HEK293 (cell line): ENCODE measurements at regions not wholly inside any gene's neighbourhood (a gene's known extent, or its start where the extent isn't known, plus 50 kb on each side); places are given as distances from the start of the nearest gene placed in this dataset.

Source experiments
- CTCF ChIA-PET: fragments of 350-600 bp; formaldehyde crosslinking; extraction: SDS; loops from one replicate; lab custom pipeline; 2021; ENCODE audit warnings: antibody characterized with exemption; lab: Yijun Ruan, JAX
- POLR2A ChIA-PET: fragments of 300-600 bp; formaldehyde crosslinking; extraction: SDS; loops from one replicate; lab custom pipeline; 2020; ENCODE audit warnings: antibody characterized with exemption, inconsistent platforms; lab: Yijun Ruan, JAX
- H3K27ac ChIP-seq: fragments of 200-500 bp; sonication (Bioruptor generic); 2 replicates; pipeline ENCODE4 v1.5.1; 2014; ENCODE audit warnings: low read depth, low read length, control low read depth, inconsistent platforms; ENCODE audit errors: extremely low read depth
- H3K36me3 ChIP-seq, 2 experiments: fragments of 200-500 bp in 1 of 2; sonication (Bioruptor generic) in 1 of 2; 1 replicate in 1 of 2; 2 replicates in 1 of 2; pipeline ENCODE4 v1.5.1; 2014 to 2017; ENCODE audit warnings: inconsistent platforms in 2 of 2, low read length in 2 of 2; ENCODE audit not compliant: control insufficient read depth in 2 of 2, insufficient read depth in 1 of 2
- H3K4me1 ChIP-seq: fragments of 200-500 bp; sonication (Bioruptor generic); 2 replicates; pipeline ENCODE4 v1.5.1; 2014; ENCODE audit warnings: mild to moderate bottlenecking, low read length, inconsistent platforms; ENCODE audit not compliant: control insufficient read depth, insufficient read depth
- H3K4me3 ChIP-seq: 2 replicates; pipeline ENCODE4 v1.5.1; 2011; ENCODE audit warnings: low read depth, mild to moderate bottlenecking, control low read depth, low read length, moderate library complexity
- H3K9me3 ChIP-seq: fragments of 200-500 bp; sonication (Bioruptor generic); 2 replicates; pipeline ENCODE4 v1.5.1; 2014; ENCODE audit warnings: low read depth, low read length, inconsistent platforms; ENCODE audit not compliant: control insufficient read depth, insufficient read depth
- GLIS1 ChIP-seq: fragments of 450-650 bp; formaldehyde crosslinking; IDR thresholded peaks from 2 replicates; pipeline ENCODE4 v1.5.1; 2016; ENCODE audit warnings: missing biosample characterization, missing genetic modification characterization
- HOXA7 ChIP-seq: sonication (generic); formaldehyde crosslinking; IDR thresholded peaks from 2 replicates; pipeline ENCODE4 v1.8.1; 2022; ENCODE audit warnings: missing genetic modification reagents, borderline replicate concordance
- OSR2 ChIP-seq: fragments of 450-650 bp; formaldehyde crosslinking; IDR thresholded peaks from 2 replicates; pipeline ENCODE4 v1.5.1; 2016; ENCODE audit warnings: missing biosample characterization, missing genetic modification characterization
- RBAK ChIP-seq: fragments of 450-650 bp; formaldehyde crosslinking; IDR thresholded peaks from 2 replicates; pipeline ENCODE4 v1.5.1; 2016; ENCODE audit warnings: missing biosample characterization, missing genetic modification characterization
- SCRT1 ChIP-seq: fragments of 450-650 bp; formaldehyde crosslinking; IDR thresholded peaks from 2 replicates; pipeline ENCODE4 v1.5.1; 2016; ENCODE audit warnings: missing biosample characterization, missing genetic modification characterization, borderline replicate concordance
- ZBTB11 ChIP-seq: fragments of 450-650 bp; formaldehyde crosslinking; conservative IDR thresholded peaks from 2 replicates; pipeline ENCODE4 v1.5.1; 2016; ENCODE audit warnings: low read depth, missing biosample characterization, missing genetic modification characterization
- ZBTB7A ChIP-seq: fragments of 450-650 bp; formaldehyde crosslinking; IDR thresholded peaks from 2 replicates; pipeline ENCODE4 v1.5.1; 2016; ENCODE audit warnings: low read depth, missing biosample characterization, missing genetic modification characterization
- ZBTB8A ChIP-seq: fragments of 450-650 bp; formaldehyde crosslinking; IDR thresholded peaks from 2 replicates; pipeline ENCODE4 v1.5.1; 2016; ENCODE audit warnings: missing biosample characterization, missing genetic modification characterization
- ZEB2 ChIP-seq: fragments of 450-650 bp; formaldehyde crosslinking; IDR thresholded peaks from 2 replicates; pipeline ENCODE4 v1.5.1; 2016; ENCODE audit warnings: missing biosample characterization, missing genetic modification characterization
- ZNF148 ChIP-seq: fragments of 450-650 bp; formaldehyde crosslinking; IDR thresholded peaks from 2 replicates; pipeline ENCODE4 v1.5.0; 2017; ENCODE audit warnings: missing biosample characterization, missing genetic modification characterization, borderline replicate concordance
- ZNF404 ChIP-seq: fragments of 450-650 bp; formaldehyde crosslinking; IDR thresholded peaks from 2 replicates; pipeline ENCODE4 v1.5.1; 2017; ENCODE audit warnings: missing biosample characterization, missing genetic modification characterization
- ZNF660 ChIP-seq: fragments of 450-650 bp; IDR thresholded peaks from 2 replicates; pipeline ENCODE4 v1.5.1; 2018; ENCODE audit warnings: missing biosample characterization, mild to moderate bottlenecking, missing genetic modification characterization
- ZNF76 ChIP-seq: fragments of 450-650 bp; formaldehyde crosslinking; IDR thresholded peaks from 2 replicates; pipeline ENCODE4; 2016; ENCODE audit warnings: low read depth, missing biosample characterization, missing genetic modification characterization, borderline replicate concordance
- ZNF768 ChIP-seq: fragments of 450-650 bp; formaldehyde crosslinking; IDR thresholded peaks from 2 replicates; pipeline ENCODE4 v1.5.1; 2018; ENCODE audit warnings: missing biosample characterization, mild to moderate bottlenecking, missing genetic modification characterization
- ZNF777 ChIP-seq: fragments of 450-650 bp; formaldehyde crosslinking; IDR thresholded peaks from 2 replicates; pipeline ENCODE4 v1.5.1; 2017; ENCODE audit warnings: missing biosample characterization, missing genetic modification characterization, borderline replicate concordance
- ZNF837 ChIP-seq: fragments of 450-650 bp; formaldehyde crosslinking; IDR thresholded peaks from 2 replicates; pipeline ENCODE4 v1.5.1; 2016; ENCODE audit warnings: missing biosample characterization, missing genetic modification characterization
- ZSCAN16 ChIP-seq: fragments of 450-650 bp; formaldehyde crosslinking; IDR thresholded peaks from 2 replicates; pipeline ENCODE4 v1.5.1; 2016; ENCODE audit warnings: missing biosample characterization, missing genetic modification characterization

- Histone ChIP-seq H3K9me3 (no peaks in the 10 kb centered on the region), H3K27ac (no peak overlapping the region), H3K4me3 (no peak overlapping the region), H3K36me3 (no peaks in the 10 kb centered on the region), H3K4me1 (no peaks in the 10 kb centered on the region)
- TF ChIP-seq HOXA7 (CRISPR knock-in tag): no peak
- TF ChIP-seq ZNF837 (tag by site-specific recombination): no peak
- no peak for TF ChIP-seq ZNF404 (tag by site-specific recombination)
- TF ChIP-seq ZSCAN16 (tag by site-specific recombination): no peak
- POLR2A ChIA-PET: no interaction called here
- CTCF ChIA-PET: no interaction called here
Observed at GRCh38 chr11:109307366-109307765, 114.6 kb upstream of the C11orf87 start.

GRCh38 chr11:109308551-109308950, 113.4 kb upstream of the C11orf87 start:
- no peak overlapping the region for H3K4me3 ChIP-seq
- no peaks in the 10 kb centered on the region for H3K4me1 ChIP-seq
- H3K9me3 ChIP-seq: no peaks in the 10 kb centered on the region
- H3K36me3 ChIP-seq: no peaks in the 10 kb centered on the region
- POLR2A ChIA-PET: no interaction called here
- H3K27ac ChIP-seq: no peak overlapping the region
- TF ChIP-seq ZNF768 (tag by site-specific recombination) (no peak), SCRT1 (tag by site-specific recombination) (no peak), ZNF660 (tag by site-specific recombination) (no peak), RBAK (no peak), ZNF777 (tag by site-specific recombination) (no peak), ZBTB8A (tag by site-specific recombination) (no peak), ZNF148 (tag by site-specific recombination) (no peak), ZNF404 (tag by site-specific recombination) (no peak), ZEB2 (tag by site-specific recombination) (no peak), ZNF76 (no peak)
- CTCF ChIA-PET: no interaction called here

GRCh38 chr11:109309153-109309552, 112.8 kb upstream of the C11orf87 start:
- no peak overlapping the region for H3K27ac ChIP-seq
- no peaks in the 10 kb centered on the region for H3K9me3 ChIP-seq
- H3K36me3 ChIP-seq: no peaks in the 10 kb centered on the region
- TF ChIP-seq OSR2 (tag by site-specific recombination): no peak
- no peak for TF ChIP-seq ZBTB11 (tag by site-specific recombination)
- TF ChIP-seq GLIS1 (tag by site-specific recombination): no peak
- no peak for TF ChIP-seq ZBTB7A (tag by site-specific recombination)
- TF ChIP-seq, all 188 proteins: peak for 0
- Histone ChIP-seq H3K4me1 (no peaks in the 10 kb centered on the region), H3K4me3 (no peak overlapping the region)
- ChIA-PET CTCF (no interaction called here), POLR2A (no interaction called here)
